NCI-H128 (cell line): ENCODE measurements at regions not wholly inside any gene's neighbourhood (a gene's known extent, or its start where the extent isn't known, plus 50 kb on each side); places are given as distances from the start of the nearest gene placed in this dataset.
"Not testable (repeated sequence)": the region's sequence is repeated elsewhere in the genome, so short reads cannot be mapped to it uniquely, and the experiment has no call there.

ENCODE experiments used
- DNase-seq: peaks from one replicate; lab custom pipeline; 2025; ENCODE audit not compliant: unreplicated experiment; lab: John Stamatoyannopoulos, UW

DNA sequence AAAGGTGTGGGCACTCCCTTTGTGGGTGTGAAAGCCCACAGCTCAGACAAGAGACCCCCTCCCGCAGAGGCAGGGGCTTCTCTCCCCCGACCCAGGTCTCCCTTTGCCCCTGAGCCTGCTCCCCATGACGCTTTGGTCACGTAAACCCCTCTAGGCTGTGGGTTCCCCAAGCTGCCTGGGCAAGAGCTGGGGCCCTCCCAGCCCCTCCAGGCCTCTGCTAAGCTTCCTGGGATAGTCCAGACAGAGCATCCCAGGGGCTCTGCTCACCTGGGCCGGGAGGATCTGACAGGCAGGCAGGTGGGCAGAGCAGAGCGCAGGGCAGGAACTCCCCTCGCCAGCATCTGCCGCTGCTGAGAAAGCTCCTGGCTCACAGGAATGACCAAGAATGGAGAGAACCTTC lies 177.3 kb downstream of the BANP start:
- no peak for DNase-seq

DNA sequence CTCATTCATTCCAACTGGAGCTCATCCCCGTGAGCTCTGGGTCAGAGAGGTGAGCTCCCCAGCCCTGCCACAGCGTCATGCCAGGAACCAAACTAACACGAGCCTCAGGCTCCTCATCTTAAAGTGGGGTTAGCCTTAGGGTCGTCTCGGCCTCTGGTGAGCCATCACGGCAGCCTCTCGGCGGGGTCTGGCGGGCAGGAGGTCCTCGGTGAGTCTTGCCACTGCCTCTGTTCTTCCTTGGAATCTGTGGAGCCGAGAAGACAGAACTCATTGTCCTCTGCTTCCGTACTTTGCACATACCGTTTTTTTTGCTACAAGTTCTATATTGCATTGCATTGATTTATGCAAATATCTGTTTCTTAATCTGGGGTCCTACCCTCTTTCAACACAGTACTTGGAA lies 177.9 kb downstream of the BANP start:
- DNase-seq = not testable (repeated sequence)

DNA sequence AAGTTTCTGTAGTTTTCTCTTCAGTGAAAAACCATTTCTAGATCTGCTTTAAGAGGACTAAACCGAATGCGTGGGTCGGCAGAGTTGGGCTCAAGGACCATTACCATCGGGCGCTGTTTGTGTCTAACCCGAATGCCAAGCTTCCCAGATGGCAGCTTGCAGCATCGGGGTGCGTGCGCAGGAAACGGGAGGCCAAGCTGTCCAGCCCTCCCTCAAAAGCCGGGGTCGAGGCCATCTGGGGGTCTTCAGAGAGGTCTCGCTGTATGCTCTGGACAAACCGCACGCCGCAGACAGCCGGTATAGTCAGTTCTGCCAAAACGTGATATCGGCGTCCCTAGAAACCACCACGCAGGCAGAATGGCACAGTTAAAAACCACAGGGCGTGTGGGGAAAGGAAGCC lies 178.8 kb downstream of the BANP start:
- DNase-seq = no peak

DNA sequence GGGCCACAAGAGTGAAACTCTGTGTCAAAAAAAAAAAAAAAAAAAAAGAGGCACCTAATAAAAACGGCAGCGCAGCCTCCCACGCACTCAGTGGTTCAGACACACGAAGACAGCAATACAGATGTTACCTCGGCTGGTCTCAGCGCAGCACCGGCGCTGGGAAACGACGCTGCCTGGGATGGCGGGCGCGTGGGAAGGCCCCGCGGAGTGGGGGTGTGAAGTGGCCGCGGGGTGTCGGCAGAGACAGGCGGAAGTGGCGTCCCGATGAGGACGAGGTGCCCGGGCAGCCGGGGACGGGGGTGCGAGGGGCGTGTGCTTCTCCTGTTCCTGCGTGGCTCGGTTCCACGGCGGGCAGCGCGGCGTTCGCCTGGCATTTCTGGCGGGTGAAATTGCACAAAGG lies 179.4 kb downstream of the BANP start:
- no peak for DNase-seq

DNA sequence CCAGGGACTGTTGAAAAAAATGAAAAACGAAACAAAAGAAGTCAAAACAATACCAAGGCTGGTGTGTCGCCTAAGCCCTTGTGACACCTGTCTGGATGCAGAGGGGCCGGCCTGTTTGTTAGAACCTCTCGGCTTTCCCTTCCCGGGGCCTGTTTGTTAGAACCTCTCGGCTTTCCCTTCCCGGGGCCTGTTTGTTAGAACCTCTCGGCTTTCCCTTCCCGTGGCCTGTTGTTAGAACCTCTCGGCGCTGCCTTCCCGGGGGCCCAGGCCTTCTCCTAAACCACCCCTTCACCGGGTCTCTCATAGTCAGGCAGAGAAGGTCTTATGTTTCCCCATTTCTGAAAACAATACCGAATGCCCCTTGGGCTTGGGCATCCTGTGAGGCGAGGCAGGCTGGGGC lies 180.0 kb downstream of the BANP start:
- no peak for DNase-seq

DNA sequence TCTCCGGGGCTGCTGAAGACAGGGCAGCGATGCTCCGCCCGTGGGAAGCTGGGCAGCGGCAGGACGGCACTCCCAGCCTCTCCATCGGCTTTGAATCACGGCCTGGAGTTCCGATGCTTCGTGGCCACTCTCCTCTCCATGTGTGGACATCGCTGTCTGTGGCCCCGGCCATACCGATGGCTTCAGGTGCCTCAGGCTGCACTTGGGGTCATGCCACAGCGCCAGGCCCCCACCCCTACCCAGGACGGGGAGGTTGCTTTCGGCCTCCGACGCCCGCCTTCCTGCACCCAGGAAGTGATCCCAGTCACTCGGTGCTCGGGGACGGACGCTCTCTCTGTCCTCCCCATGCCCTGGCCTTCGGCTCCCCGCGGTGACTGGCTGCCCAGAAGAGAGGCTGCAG lies 180.7 kb downstream of the BANP start:
- DNase-seq = no peak

DNA sequence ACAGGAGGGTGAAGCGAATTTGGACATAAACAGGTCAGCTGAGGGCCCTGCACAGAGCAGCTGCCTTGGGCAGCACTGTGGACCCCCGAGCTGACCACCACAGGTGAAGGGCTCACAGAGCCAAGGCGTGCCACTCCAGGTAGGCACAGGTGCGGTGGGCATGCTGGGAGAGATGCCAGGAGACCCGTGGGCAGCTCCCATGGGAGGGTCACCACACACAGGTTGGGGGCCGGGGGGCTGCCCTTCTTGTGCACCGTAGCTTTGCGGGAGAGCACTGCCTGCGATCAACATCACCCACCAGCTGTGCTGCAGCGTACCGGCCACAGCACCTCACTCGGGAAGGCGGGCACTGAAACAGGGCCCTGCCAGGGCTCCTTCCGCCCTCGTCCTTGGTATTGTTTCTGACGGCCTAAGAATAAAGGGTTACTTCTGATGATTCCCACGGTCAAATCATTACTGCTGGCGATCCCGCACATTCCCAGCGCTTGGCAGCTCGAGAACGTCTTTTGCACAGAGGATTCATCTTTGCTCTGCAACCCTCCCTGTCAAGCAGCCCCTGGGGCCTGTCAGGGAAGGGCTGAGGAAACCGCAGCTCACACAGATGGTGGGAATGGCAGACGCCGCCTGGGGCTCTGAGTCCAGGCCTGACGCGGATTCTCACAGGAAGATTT lies 181.7 kb downstream of the BANP start:
- no peak for DNase-seq

DNA sequence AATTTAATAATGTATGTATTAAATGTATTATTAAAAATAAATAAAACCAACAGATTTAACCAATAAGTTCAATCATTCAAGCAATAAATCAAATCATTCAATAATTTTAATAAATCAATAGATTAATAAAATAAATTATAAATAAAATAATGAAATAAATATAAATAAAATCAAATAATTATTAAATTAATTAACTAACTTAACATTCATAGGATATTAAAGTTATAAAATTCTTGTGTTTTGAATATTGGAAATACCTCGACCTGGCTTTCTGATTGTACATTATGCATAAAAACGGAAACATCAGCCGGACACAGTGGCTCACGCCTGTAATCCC lies 182.2 kb downstream of the BANP start:
- DNase-seq = no peak

DNA sequence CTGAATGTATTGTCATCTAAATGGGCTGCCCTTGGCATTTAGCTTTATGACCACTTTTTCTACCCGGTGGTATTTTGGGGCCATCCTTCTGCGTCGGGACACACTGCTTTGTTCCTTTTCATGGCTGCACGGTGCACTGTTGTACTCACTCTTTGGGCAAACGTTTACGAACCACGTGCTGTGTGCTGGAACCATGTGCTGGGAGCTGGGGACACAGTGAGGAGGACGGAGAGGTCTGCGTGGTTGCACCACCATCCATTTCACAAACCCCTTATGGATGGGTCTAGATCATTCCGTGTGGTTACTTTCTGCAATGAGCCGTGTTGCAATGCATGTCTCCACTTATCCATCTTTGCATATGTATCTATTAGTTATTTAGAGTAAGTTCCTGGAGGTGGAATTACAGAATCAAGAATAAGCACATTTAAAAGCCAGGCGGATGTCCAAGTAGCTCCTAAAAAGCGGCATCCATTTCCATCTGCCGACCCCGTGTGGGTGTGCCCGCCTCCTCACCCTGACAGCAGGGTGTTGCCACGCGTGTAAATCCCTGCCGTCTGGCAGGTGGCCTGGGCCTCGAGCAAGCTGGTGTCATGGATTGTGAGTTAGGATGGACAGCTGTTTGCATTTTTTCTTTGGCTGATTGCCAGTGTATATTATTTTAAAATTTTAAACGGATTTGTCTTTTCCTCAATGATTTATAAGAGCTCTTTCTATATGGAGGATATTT lies 183.1 kb downstream of the BANP start:
- not testable (repeated sequence) for DNase-seq

DNA sequence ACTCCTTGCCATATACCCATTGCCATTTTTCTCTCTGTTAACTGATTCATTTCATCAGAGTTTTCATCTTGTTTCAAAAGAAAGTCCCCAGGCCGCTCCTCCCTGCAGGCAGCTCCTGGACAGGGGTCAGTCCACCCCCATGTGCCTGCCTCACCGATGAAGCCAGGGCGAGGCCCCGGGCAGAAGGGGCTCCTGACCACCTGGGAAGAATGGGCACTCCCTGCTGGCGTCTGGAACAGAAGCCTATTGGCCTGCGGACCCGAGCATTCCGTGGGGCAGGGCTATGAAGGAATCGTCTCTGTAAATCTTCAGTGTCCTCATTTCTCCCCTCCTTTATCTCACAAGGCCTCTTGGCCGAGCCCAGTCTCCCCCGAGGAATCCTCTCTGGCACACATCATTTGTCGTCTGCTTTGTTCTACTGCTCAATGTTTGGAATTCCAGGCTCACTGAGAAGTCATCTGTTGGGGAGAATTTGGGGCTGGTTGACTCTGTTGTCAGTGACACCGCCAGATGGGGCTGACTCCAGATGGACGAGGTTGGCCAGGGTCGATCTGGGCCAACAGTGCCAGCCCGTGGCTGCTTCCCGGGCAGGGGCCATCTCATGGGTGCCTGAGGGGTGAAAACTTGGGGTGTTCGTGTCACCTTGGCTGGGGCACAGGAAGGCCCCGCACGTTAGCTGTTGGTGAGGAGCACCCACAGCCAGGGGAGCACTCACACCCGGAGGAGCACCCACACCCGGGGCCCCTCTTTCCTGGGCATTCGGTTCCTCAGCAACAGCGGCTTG lies 183.9 kb downstream of the BANP start:
- DNase-seq = not testable (repeated sequence)

DNA sequence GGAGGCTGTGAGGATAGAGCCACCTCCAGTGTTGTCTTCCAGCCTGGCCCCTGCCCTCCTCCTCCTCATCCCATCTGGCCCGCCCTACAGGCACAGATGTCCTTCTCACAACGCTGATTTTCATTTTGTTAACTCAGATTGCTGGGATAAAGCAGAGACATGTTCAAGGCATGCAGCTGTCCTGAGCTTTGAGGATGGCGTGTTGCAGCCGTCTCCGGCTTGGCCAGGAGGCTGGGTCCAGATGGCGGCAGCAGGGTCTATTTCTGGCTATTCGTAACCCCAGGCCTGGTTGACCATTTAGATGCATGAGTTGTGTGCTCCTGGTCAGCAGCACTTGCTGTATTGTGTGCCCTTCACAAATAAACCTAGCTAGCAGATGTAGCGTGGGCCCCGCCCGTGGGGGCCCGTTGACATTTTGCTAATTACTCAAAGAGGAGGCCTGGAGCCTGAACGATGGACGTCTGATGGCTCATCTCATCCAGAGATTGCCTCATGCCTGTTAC lies 185.0 kb downstream of the BANP start:
- DNase-seq = not testable (repeated sequence)

DNA sequence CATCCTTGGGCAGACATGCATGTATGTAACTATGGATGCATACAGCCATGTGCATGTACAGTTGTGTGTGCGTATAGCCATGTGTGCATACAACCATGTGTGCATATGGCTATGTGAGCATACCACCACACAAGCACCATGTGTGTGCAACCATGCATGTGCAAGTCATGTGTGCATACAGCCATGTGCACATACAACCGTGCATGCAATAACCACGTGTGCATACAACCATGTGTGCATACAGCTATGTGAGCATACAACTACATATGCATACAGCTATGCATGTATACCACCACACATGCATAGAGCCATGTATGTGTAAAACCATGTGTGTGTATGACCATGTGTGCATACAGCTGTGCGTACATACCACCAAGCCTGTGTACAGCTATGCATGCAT lies 185.7 kb downstream of the BANP start:
- DNase-seq = not testable (repeated sequence)

DNA sequence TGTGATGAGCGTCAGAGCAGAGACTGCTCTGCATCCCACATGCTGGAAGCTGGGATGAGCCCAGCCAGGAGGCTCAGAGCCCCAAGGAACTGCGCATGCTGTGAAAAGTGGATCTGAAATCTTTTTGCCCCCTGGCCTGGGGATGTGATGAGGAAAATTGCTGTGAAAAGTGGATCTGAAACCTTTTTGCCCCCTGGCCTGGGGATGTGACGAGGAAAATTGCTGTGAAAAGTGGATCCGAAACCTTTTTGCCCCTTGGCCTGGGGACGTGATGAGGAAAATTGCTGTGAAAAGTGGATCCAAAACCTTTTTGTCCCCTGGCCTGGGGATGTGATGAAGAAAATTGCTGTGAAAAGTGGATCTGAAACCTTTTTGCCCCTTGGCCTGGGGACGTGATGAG lies 187.9 kb downstream of the BANP start:
- not testable (repeated sequence) for DNase-seq

DNA sequence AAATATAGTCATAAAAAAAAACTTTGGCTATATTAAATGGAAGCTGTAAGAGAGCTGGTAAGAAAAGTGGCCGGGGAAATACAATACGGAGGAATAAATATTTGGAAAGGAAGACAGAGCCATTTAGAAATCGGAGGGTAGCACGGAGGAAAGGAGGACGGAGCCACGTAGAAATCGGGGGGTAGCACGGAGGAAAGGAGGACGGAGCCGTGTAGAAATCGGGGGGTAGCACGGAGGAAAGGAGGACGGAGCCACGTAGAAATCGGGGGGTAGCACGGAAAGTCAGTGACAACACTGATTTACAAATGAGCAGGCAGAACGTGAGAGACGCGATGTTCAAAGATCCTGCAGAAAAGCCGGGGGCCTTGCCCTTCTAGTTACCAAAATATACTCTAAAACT lies 189.0 kb downstream of the BANP start:
- peak; percentile 5 for DNase-seq

DNA sequence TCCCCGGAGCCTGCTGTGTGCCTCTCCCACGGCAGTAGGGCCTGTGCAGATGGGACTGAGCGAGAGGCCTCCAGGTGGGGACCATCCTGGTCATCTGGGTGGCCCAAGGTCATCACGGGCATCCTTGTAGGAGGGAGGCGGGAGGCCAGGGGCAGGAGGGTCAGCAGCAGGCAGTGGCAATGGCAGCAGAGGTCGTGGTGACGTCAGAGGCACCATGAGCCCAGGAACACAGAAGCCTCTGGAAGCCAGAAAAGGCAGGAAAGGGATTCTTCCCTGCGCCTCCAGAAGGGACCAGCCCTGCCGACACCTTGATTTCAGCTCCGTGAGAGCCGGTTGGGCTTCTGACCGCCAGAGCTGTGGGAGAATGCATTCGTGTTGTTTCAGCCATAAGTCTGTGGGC lies 190.3 kb downstream of the BANP start:
- DNase-seq = no peak

DNA sequence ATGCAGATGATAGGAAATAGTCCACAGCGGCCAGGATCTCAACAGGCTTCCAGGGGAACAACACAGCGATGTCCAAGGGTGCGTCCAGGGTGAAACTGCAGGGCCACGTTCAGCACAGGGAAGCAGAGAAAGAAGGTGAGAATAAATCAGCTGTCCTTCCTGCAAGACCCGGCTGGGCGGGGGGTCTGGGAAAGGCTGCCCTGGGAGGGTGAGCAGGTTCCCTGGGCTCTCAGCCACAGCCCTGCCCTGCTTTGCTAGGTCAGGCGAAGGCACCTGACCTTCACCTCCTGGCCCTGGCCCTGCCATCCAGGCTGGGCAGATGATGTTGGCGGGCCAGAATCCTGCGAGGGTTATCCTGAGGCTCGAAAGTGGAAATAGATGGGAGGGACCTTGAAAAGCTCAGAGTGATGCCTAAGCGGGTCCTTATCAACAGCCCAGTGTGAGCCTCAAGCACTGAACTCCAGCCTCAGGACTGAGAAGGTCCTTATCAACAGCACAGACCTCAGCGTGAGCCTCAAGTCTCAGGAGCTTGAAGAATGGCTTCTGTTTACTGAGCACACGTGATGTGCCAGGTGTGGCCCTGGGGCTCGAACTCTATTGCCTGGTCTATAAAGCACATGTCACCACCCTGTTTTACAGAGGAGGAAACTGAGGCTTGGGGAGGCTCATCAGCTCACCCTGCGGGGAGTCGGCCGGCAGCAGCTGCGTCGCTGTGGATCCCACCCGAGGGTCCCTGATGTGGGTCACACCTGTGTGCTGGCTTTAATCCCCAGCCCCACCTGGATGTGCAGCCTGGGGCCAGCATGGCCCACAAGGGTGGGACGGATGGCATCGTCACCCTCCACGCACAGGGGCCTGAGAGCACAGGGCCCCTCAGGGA lies 191.1 kb downstream of the BANP start:
- DNase-seq = not testable (repeated sequence)

DNA sequence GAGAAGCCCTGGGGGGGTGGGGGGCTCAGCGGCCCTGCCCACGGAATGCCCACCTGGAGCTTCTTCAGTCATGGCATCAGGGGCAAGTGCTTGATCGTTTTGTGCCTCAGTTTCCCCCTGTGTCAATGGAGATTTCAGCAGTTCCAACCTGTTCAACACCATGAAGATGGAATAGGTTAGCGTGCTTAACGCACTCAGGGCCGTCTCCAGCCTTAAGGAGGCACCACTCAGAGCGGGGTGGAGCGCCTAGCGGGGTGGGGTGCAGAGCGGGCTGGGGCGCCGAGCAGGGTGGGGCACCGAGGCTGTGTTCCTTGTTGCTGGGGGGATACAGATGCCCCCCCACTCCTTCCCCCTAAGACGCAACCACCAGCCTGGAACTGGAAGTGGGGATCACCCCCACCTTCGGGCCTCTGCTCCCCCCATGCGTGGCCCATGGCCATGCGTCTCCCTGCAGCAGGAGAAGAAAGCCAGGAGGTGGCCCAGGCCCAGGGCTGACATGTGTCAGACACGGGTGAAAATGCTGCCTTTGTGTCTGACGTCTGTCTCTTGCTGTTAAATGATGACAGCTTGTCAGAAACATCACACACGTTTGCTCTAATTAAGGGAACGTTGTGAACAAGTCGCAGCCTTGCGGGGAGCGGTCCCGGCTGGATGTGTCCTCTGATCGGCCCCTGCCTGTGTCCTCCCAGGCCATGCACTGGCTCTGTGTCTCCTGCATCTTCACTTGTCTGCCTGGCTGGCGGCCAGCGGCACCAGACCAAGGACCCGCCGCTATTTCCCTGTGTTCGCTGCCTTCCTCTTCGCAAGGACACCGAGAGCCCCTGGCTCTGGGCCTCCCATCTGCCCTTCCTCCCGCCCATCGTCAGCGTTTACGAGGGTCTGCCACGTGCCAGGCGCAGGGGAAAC lies 192.1 kb downstream of the BANP start:
- not testable (repeated sequence) for DNase-seq

DNA sequence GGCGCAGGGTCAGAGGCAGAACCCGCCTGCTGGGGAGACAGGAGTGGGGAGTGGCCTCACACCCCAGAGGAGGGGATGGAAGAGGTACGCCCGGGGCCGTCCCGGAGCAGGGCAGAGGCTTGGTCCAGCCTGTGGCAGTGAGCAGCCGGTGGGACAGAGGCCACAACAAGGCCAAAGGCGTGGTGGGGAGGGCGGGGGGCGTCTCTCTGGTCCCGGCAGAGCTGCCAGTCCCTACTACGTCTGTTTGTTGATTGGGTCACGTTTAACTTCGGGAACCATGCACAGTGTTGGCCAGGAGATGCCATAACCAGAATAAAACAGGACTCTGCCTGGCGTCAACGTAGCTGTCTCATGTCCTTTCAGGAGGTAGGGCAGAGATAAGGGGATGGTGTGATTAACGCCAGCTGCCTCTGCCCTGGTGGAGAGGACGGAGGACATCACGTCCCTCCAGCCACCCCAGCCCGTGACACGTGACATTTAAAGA lies 192.8 kb downstream of the BANP start:
- DNase-seq = no peak

DNA sequence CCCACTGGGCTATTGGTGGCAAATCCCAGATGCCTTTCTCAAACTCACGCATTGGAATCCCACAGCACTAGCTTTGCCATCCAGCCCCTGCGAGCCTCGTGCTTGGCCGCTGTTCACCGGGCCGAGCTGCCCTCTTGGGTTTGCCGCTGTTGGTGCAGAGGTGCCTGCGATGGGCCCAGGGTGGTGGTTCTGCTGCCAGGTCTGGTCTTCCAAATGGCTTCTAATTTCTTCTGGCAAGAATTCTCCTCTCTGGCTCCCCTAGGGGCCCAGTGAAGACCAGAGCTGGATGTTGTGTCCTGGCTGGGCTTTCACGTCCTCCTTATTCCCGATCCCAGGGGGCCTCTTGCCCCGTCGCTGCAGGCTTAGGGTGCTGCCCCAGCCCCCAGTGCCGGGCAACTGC lies 194.1 kb downstream of the BANP start:
- not testable (repeated sequence) for DNase-seq
